K562 (cell line): ENCODE measurements at regions not wholly inside any gene's neighbourhood (a gene's known extent, or its start where the extent isn't known, plus 50 kb on each side); places are given as distances from the start of the nearest gene placed in this dataset.

Experiments used
- ATAC-seq: fragments of 200-7000 bp; cut with Tn5 transposase; 3 replicates; pipeline ENCODE4 v1.9.1; 2020; ENCODE audit warnings: moderate library complexity
- BruUV-seq: library from RNA; stranded (reverse); fragments of 400-500 nt; replicated peaks from 2 replicates; lab custom pipeline; 2021; lab: Mats Ljungman, UMichigan
- CTCF ChIA-PET: fragments of 300-600 bp; formaldehyde crosslinking; extraction: SDS; loops from one replicate; lab custom pipeline; 2021; ENCODE audit warnings: low intra/inter-chr PET ratio; lab: Yijun Ruan, JAX
- POLR2A ChIA-PET: fragments of 300-600, 350-650 bp; sonication (Branson Sonifier 250); formaldehyde crosslinking; extraction: SDS; loops from one replicate; lab custom pipeline; 2021; ENCODE audit warnings: antibody characterized with exemption, inconsistent platforms; lab: Yijun Ruan, JAX
- DNase-seq, 4 experiments: peaks; one replicate each; pipeline versions ENCODE4 v3.0.0 to v3.0.0-alpha.2; 2011 to 2018; ENCODE audit warnings: low spot score in 3 of 4, mixed read lengths in 3 of 4; ENCODE audit errors: extremely low read depth in 1 of 4
- FAIRE-seq: peaks from 2 replicates; lab custom pipeline; 2011; peaks lifted over from hg19 to GRCh38; lab: Jason Lieb, UNC
- H2AFZ ChIP-seq: 2 replicates; pipeline ENCODE4 v1.6.0; 2011; ENCODE audit warnings: low read depth, low read length, control low read depth, inconsistent platforms
- H3K27ac ChIP-seq: fragments of 200-600 bp; 3 replicates; pipeline ENCODE4 v1.8.0; 2011; ENCODE audit warnings: low read depth, mild to moderate bottlenecking, control low read depth, inconsistent platforms, low read length, moderate library complexity, mixed read lengths; ENCODE audit errors: extremely low read depth
- H3K27me3 ChIP-seq, 2 experiments: fragments of 300-600 bp in 1 of 2; 2 replicates in 1 of 2; 3 replicates in 1 of 2; pipeline versions ENCODE4 v1.6.0 to v1.8.0; 2011; ENCODE audit warnings: inconsistent platforms in 2 of 2, low read length in 2 of 2, mild to moderate bottlenecking in 1 of 2, mixed read lengths in 1 of 2, moderate library complexity in 1 of 2; ENCODE audit not compliant: control insufficient read depth in 2 of 2, insufficient read depth in 2 of 2
- H3K36me3 ChIP-seq: fragments of 300-600 bp; 3 replicates; pipeline ENCODE4 v1.8.0; 2011; ENCODE audit warnings: mild to moderate bottlenecking, low read length, inconsistent platforms; ENCODE audit not compliant: control insufficient read depth, insufficient read depth
- H3K4me1 ChIP-seq, 2 experiments: fragments of 200-600 bp in 1 of 2; replicated peaks in 1 of 2; 2 replicates in 1 of 2; 3 replicates in 1 of 2; pipeline versions ENCODE4 v1.5.1 to v1.8.0; 2011; ENCODE audit warnings: inconsistent platforms in 2 of 2, low read length in 2 of 2, mild to moderate bottlenecking in 1 of 2, mixed read lengths in 1 of 2, moderate library complexity in 1 of 2; ENCODE audit not compliant: control insufficient read depth in 2 of 2, insufficient read depth in 2 of 2
- H3K4me2 ChIP-seq: 2 replicates; pipeline ENCODE4 v1.6.1; 2011; ENCODE audit warnings: low read length, control low read depth, inconsistent platforms, mixed read lengths; ENCODE audit not compliant: insufficient read depth
- H3K4me3 ChIP-seq: fragments of 200-600 bp; sonication (generic), shearing (Covaris generic); 2 replicates; pipeline ENCODE4 v1.5.1; 2016; ENCODE audit warnings: control low read depth, inconsistent platforms
- H3K79me2 ChIP-seq: fragments of 200-600 bp; 3 replicates; pipeline ENCODE4 v1.8.0; 2011; ENCODE audit warnings: low read length, inconsistent platforms; ENCODE audit not compliant: control insufficient read depth, insufficient read depth
- H3K9ac ChIP-seq, 2 experiments: 2 replicates each; pipeline versions ENCODE4 v1.6.0 to v1.6.1; 2011; ENCODE audit warnings: low read depth in 2 of 2, low read length in 2 of 2, control low read depth in 1 of 2, inconsistent platforms in 1 of 2, mild to moderate bottlenecking in 1 of 2, mixed read lengths in 1 of 2; ENCODE audit not compliant: insufficient read depth in 1 of 2
- H3K9me1 ChIP-seq: one replicate; pipeline ENCODE4 v1.6.0; 2011; ENCODE audit warnings: inconsistent platforms, mild to moderate bottlenecking, low read length, moderate library complexity; ENCODE audit not compliant: control insufficient read depth, insufficient read depth
- H3K9me3 ChIP-seq: replicated peaks from 2 replicates; pipeline ENCODE4 v1.5.1; 2011; ENCODE audit warnings: low read depth, low read length, inconsistent platforms; ENCODE audit not compliant: control insufficient read depth, insufficient read depth
- H4K20me1 ChIP-seq: replicated peaks from 2 replicates; pipeline ENCODE4 v1.6.1; 2011; ENCODE audit warnings: low read length, inconsistent platforms, mixed read lengths; ENCODE audit not compliant: control insufficient read depth, insufficient read depth
- CAMTA2 ChIP-seq: fragments of 250-450 bp; sonication (Bioruptor Pico); conservative IDR thresholded peaks from 2 replicates; pipeline ENCODE4 v1.5.1; 2022
- CBX8 ChIP-seq: fragments of 200-600 bp; sonication (generic); IDR thresholded peaks from 2 replicates; pipeline ENCODE4 v1.6.1; 2012; ENCODE audit warnings: borderline replicate concordance, mixed run types, low read depth, mild to moderate bottlenecking, moderate library complexity, mixed read lengths, low read length, control low read depth, inconsistent platforms; ENCODE audit not compliant: poor library complexity, severe bottlenecking; ENCODE audit errors: extremely low read depth
- DLX4 ChIP-seq: fragments of 250-450 bp; sonication (Bioruptor Pico); IDR thresholded peaks from 2 replicates; pipeline ENCODE4 v1.6.1; 2021; ENCODE audit warnings: mild to moderate bottlenecking
- MAFF ChIP-seq: IDR thresholded peaks from 2 replicates; pipeline ENCODE4 v1.6.1; 2012; ENCODE audit warnings: low read length, improper control_type of control experiment
- MITF ChIP-seq: IDR thresholded peaks from 2 replicates; pipeline ENCODE4 v1.6.1; 2014; ENCODE audit warnings: antibody characterized with exemption
- SAFB ChIP-seq: fragments of 200-400 bp; formaldehyde crosslinking; IDR thresholded peaks from 2 replicates; pipeline ENCODE4 v1.6.1; 2017; ENCODE audit warnings: low read depth, low read length, borderline replicate concordance
- SMAD4 ChIP-seq: fragments of 250-450 bp; sonication (Bioruptor Pico); conservative IDR thresholded peaks from 2 replicates; pipeline ENCODE4 v1.8.0; 2021; ENCODE audit warnings: inconsistent platforms, mild to moderate bottlenecking, moderate library complexity
- SRSF3 ChIP-seq: fragments of 200-400 bp; formaldehyde crosslinking; IDR thresholded peaks from 2 replicates; pipeline ENCODE4 v1.6.1; 2016; ENCODE audit warnings: mild to moderate bottlenecking, low read length, moderate library complexity; ENCODE audit not compliant: insufficient read depth
- TCF3 ChIP-seq: sonication (generic); formaldehyde crosslinking; IDR thresholded peaks from 2 replicates; pipeline ENCODE4 v1.4.0; 2020; ENCODE audit warnings: mild to moderate bottlenecking, missing genetic modification reagents
- WGBS: fragments of 100-300 bp; shearing (Covaris generic); methylation state at CpG from one replicate; pipeline ENCODE4 v1.1.6; 2016; ENCODE audit warnings: low coverage, mixed read lengths; ENCODE audit not compliant: insufficient coverage; ENCODE audit errors: missing lambda C conversion rate; 5-methylcytosine and 5-hydroxymethylcytosine counted together
- in situ Hi-C: fragments of 300-500 bp; cut with MboI; formaldehyde crosslinking; loops from 4 replicates; pipeline ENCODE4 v1.15.0; 2018; ENCODE audit warnings: inconsistent platforms, mixed read lengths
- intact Hi-C: fragments of 100-400 bp; cut with micrococcal nuclease; formaldehyde crosslinking; loops from 2 replicates; pipeline ENCODE4 v1.14.2; 2022

GRCh38 chr16:73220836-73221235 is 172.9 kb upstream of the ZFHX3 start:
- no peak overlapping the region for H2AFZ ChIP-seq
- H3K79me2 ChIP-seq, result no peaks in the 10 kb centered on the region
- no peak overlapping the region for H3K4me2 ChIP-seq
- WGBS, result 1% methylated on average over 5 of the region's 5 CpGs
- BruUV-seq, result no TSS peak
- no peaks in the 10 kb centered on the region for H3K9me1 ChIP-seq
- DNase-seq, result no peak
- H3K36me3 ChIP-seq, result no peaks in the 10 kb centered on the region
- no peak for FAIRE-seq
- ChIA-PET POLR2A (no interaction called here), CTCF (no interaction called here)
- H3K27ac ChIP-seq, result no peak overlapping the region
- no peaks in the 10 kb centered on the region for H3K9me3 ChIP-seq
- no peak overlapping the region for H3K9ac ChIP-seq
- H3K27me3 ChIP-seq, result no peaks in the 10 kb centered on the region
- no peaks in the 10 kb centered on the region for H3K4me1 ChIP-seq
- H3K4me3 ChIP-seq, result no peak overlapping the region
- no peak for ATAC-seq
- no peak for TF ChIP-seq CAMTA2 (CRISPR knock-in tag)
- no peak for TF ChIP-seq TCF3 (CRISPR knock-in tag)
- intact Hi-C loops, result no loop called here
- H4K20me1 ChIP-seq, result no peaks in the 10 kb centered on the region
- in situ Hi-C loops, result no loop called here

DNA sequence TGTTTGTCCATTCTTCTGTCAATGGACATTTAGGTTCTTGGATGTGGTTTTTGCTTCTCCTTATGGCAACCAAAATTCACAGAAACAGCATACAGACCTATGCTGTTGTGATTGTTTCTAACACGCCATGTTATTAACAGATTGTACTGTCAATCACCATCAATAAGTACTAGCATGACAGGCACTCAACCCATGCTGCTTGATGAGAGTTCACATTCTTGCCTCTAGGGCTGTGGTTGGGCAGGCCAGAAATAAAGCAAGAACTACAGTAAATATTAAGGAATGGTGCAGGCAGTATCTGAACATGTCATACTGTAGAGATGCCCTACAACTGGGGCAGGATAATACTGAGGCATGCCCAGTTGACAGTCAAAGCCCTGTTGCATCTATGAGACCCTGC is 171.2 kb upstream of the ZFHX3 start:
- BruUV-seq, result no TSS peak
- POLR2A ChIA-PET, result no interaction called here
- no peak for TF ChIP-seq DLX4
- no peak for TF ChIP-seq CBX8
- TF ChIP-seq SRSF3, result no peak
- TF ChIP-seq MAFF, result no peak
- TF ChIP-seq SMAD4, result no peak
- no peak for TF ChIP-seq MITF
- no peak for TF ChIP-seq SAFB

More for the DNA sequence above, 171.2 kb upstream of the ZFHX3 start:
- no peaks in the 10 kb centered on the region for H3K9me1 ChIP-seq
- H3K4me3 ChIP-seq, result no peak overlapping the region
- no peak for FAIRE-seq
- no peaks in the 10 kb centered on the region for H3K9me3 ChIP-seq
- H3K4me1 ChIP-seq, result no peaks in the 10 kb centered on the region
- no peaks in the 10 kb centered on the region for H3K27me3 ChIP-seq
- no peak for ATAC-seq
- H3K4me2 ChIP-seq, result no peak overlapping the region
- no peaks in the 10 kb centered on the region for H3K79me2 ChIP-seq
- CTCF ChIA-PET, result no interaction called here
- in situ Hi-C loops (no loop called here), intact Hi-C loops (no loop called here)
- no peak overlapping the region for H2AFZ ChIP-seq
- no peak overlapping the region for H3K27ac ChIP-seq
- no peak for DNase-seq
- H4K20me1 ChIP-seq, result no peaks in the 10 kb centered on the region
- H3K9ac ChIP-seq, result no peak overlapping the region
- 0% methylated on average over 1 of the region's 1 CpG for whole genome bisulfite sequencing
- H3K36me3 ChIP-seq, result no peaks in the 10 kb centered on the region
